ENCODE measurements at regions not wholly inside any gene's neighbourhood (a gene's known extent, or its start where the extent isn't known, plus 50 kb on each side); places are given as distances from the start of the nearest gene placed in this dataset.

DNA sequence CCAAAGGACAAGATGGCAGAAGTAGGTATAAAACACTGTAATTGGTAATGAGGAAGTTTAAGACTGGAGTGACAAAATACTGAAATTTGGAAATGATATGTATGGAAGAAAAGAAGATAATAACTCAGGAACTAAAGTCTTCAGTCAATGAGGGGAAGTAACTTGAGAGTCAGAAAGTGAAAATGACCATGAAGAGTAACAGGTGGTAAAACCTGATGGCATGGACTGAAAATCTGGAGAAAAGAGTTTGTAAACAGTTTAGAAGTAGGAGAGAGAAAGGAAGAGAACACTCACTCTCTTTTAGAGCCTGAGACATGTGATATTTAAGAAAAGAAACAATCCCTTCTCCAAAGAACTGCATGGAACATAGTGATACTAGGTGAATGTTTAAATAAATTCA, 387.9 kb downstream of the PYDC2 start:
- TF ChIP-seq EP300 (IDR thresholded peaks at IDR 0.05) (no peak), POLR2A (IDR thresholded peaks at IDR 0.05) (no peak)
- TF ChIP-seq, protein P1, sequence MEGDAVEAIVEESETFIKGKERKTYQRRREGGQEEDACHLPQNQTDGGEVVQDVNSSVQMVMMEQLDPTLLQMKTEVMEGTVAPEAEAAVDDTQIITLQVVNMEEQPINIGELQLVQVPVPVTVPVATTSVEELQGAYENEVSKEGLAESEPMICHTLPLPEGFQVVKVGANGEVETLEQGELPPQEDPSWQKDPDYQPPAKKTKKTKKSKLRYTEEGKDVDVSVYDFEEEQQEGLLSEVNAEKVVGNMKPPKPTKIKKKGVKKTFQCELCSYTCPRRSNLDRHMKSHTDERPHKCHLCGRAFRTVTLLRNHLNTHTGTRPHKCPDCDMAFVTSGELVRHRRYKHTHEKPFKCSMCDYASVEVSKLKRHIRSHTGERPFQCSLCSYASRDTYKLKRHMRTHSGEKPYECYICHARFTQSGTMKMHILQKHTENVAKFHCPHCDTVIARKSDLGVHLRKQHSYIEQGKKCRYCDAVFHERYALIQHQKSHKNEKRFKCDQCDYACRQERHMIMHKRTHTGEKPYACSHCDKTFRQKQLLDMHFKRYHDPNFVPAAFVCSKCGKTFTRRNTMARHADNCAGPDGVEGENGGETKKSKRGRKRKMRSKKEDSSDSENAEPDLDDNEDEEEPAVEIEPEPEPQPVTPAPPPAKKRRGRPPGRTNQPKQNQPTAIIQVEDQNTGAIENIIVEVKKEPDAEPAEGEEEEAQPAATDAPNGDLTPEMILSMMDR (IDR thresholded peaks at IDR 0.05): no peak

Measured in stomach (tissue), 4 donors.